ENCODE measurements at regions not wholly inside any gene's neighbourhood (a gene's known extent, or its start where the extent isn't known, plus 50 kb on each side); places are given as distances from the start of the nearest gene placed in this dataset.
"Not testable (repeated sequence)": the region's sequence is repeated elsewhere in the genome, so short reads cannot be mapped to it uniquely, and the experiment has no call there.

GRCh38 chr21:41568606-41569385 is 60.8 kb upstream of the TMPRSS2 start:
- Mint-ChIP-seq H3K4me1 (ENCODE audit: insufficient read depth, unreplicated experiment) (peaks cover 6% of the 10 kb centered on the region), H3K27ac (ENCODE audit: low read depth, unreplicated experiment) (no peak overlapping the region), H3K9me3 (ENCODE audit: unreplicated experiment) (no peaks in the 10 kb centered on the region), H3K27me3 (ENCODE audit: insufficient read depth, unreplicated experiment) (peaks cover 26% of the 10 kb centered on the region), H3K4me3 (ENCODE audit: unreplicated experiment) (no peak overlapping the region), H3K36me3 (ENCODE audit: insufficient read depth, unreplicated experiment) (peaks cover 4% of the 10 kb centered on the region)
- BruUV-seq (replicated peaks): no TSS peak
- no peak for TF ChIP-seq CTCF (IDR thresholded peaks at IDR 0.05; ENCODE audit: unreplicated experiment)
- ChIA-PET POLR2A (no interaction called here), CTCF (no interaction called here)
- intact Hi-C loops (cut with micrococcal nuclease): no loop called here
- DNase-seq (ENCODE audit: unreplicated experiment): no peak

- Mint-ChIP-seq H3K27ac (ENCODE audit: low read depth, unreplicated experiment) (no peak overlapping the region), H3K4me1 (ENCODE audit: insufficient read depth, unreplicated experiment) (peaks cover 6% of the 10 kb centered on the region), H3K4me3 (ENCODE audit: unreplicated experiment) (no peak overlapping the region), H3K36me3 (ENCODE audit: insufficient read depth, unreplicated experiment) (peaks cover 4% of the 10 kb centered on the region), H3K9me3 (ENCODE audit: unreplicated experiment) (no peaks in the 10 kb centered on the region), H3K27me3 (ENCODE audit: insufficient read depth, unreplicated experiment) (peaks cover 34% of the 10 kb centered on the region)
- no TSS peak for BruUV-seq (replicated peaks)
- no peak for TF ChIP-seq CTCF (IDR thresholded peaks at IDR 0.05; ENCODE audit: unreplicated experiment)
- DNase-seq (ENCODE audit: unreplicated experiment): no peak
- intact Hi-C loops (cut with micrococcal nuclease): no loop called here
- CTCF ChIA-PET: interaction anchor here (0.6 kb wide), 1 partner anchor 285 kb away, joined by 3 read pairs; no protein-coding TSS in a partner anchor
- POLR2A ChIA-PET: no interaction called here
Observed at GRCh38 chr21:41567901-41568510, 60.0 kb upstream of the TMPRSS2 start.

- POLR2A ChIA-PET; BruUV-seq (replicated peaks); intact Hi-C loops (cut with micrococcal nuclease); H3K36me3 Mint-ChIP-seq (ENCODE audit: insufficient read depth, unreplicated experiment); H3K9me3 Mint-ChIP-seq (ENCODE audit: unreplicated experiment); H3K4me1 Mint-ChIP-seq (ENCODE audit: insufficient read depth, unreplicated experiment); H3K27ac Mint-ChIP-seq (ENCODE audit: low read depth, unreplicated experiment); DNase-seq (ENCODE audit: unreplicated experiment); H3K4me3 Mint-ChIP-seq (ENCODE audit: unreplicated experiment): not testable (repeated sequence)
- CTCF ChIA-PET: interaction anchor here (0.6 kb wide), 1 partner anchor 284 kb away, joined by 3 read pairs; no protein-coding TSS in a partner anchor
- H3K27me3 Mint-ChIP-seq (ENCODE audit: insufficient read depth, unreplicated experiment): peaks cover 38% of the 10 kb centered on the region
Observed at GRCh38 chr21:41567237-41567636, 59.3 kb upstream of the TMPRSS2 start.

GRCh38 chr21:41566500-41567014 is 58.6 kb upstream of the TMPRSS2 start:
- H3K27me3 Mint-ChIP-seq (ENCODE audit: insufficient read depth, unreplicated experiment): peaks cover 38% of the 10 kb centered on the region
- CTCF ChIA-PET: interaction anchor here (0.6 kb wide), 1 partner anchor 432 kb away, joined by 3 read pairs; no protein-coding TSS in a partner anchor
- no peak for DNase-seq (ENCODE audit: unreplicated experiment)
- H3K27ac Mint-ChIP-seq (ENCODE audit: low read depth, unreplicated experiment): no peak overlapping the region
- H3K9me3 Mint-ChIP-seq (ENCODE audit: unreplicated experiment): no peaks in the 10 kb centered on the region
- POLR2A ChIA-PET: no interaction called here
- H3K4me3 Mint-ChIP-seq (ENCODE audit: unreplicated experiment): no peak overlapping the region
- peaks cover 4% of the 10 kb centered on the region for H3K36me3 Mint-ChIP-seq (ENCODE audit: insufficient read depth, unreplicated experiment)
- BruUV-seq (replicated peaks): no TSS peak
- no peak for TF ChIP-seq CTCF (IDR thresholded peaks at IDR 0.05; ENCODE audit: unreplicated experiment)
- intact Hi-C loops (cut with micrococcal nuclease): no loop called here
- H3K4me1 Mint-ChIP-seq (ENCODE audit: insufficient read depth, unreplicated experiment): peaks cover 6% of the 10 kb centered on the region
